ENCODE measurements at regions not wholly inside any gene's neighbourhood (a gene's known extent, or its start where the extent isn't known, plus 50 kb on each side); places are given as distances from the start of the nearest gene placed in this dataset.

GRCh38 chr3:64450396-64450956 is 225.2 kb upstream of the PRICKLE2 start:
- TF ChIP-seq EZH2 (IDR thresholded peaks at IDR 0.05; ENCODE audit: insufficient read depth, poor library complexity, severe bottlenecking) (no peak), EZH2phosphoT487 (IDR thresholded peaks at IDR 0.05; ENCODE audit: insufficient read depth, low read depth) (no peak)

Measured in GM23248 (cell line).